ENCODE measurements at regions not wholly inside any gene's neighbourhood (a gene's known extent, or its start where the extent isn't known, plus 50 kb on each side); places are given as distances from the start of the nearest gene placed in this dataset.

GRCh38 chr12:115569345-115570068 lies 708.0 kb downstream of the MED13L start:
- H3K27ac ChIP-seq (ENCODE audit: low read length) = no peak overlapping the region
- no peaks in the 10 kb centered on the region for H3K4me1 Mint-ChIP-seq
- H3K27me3 ChIP-seq (replicated peaks in 1 of 2; ENCODE audit: control insufficient read depth in 2 of 2, extremely low read depth in 1 of 2, insufficient read depth in 2 of 2, low read length in 1 of 2) = no peaks in the 10 kb centered on the region
- no peaks in the 10 kb centered on the region for H3K27me3 Mint-ChIP-seq
- ChIA-PET CTCF (no interaction called here), POLR2A (no interaction called here)
- peaks cover 0 to 10% (median 5%) of the 10 kb centered on the region in 3 donors for H3K9me3 Mint-ChIP-seq
- no peak overlapping the region for H3K4me3 ChIP-seq (ENCODE audit: control insufficient read depth in 1 of 2, extremely low read depth in 1 of 2, low read length in 1 of 2)
- no peaks in the 10 kb centered on the region for H3K36me3 Mint-ChIP-seq
- no peak overlapping the region for H3K4me3 Mint-ChIP-seq
- no peaks in the 10 kb centered on the region for H3K4me1 ChIP-seq (ENCODE audit: control insufficient read depth in 1 of 2, extremely low read depth in 1 of 2, insufficient read depth in 2 of 2, low read length in 2 of 2)
- no peaks in the 10 kb centered on the region for H3K9me3 ChIP-seq
- WGBS (ENCODE audit: insufficient coverage) = 67% methylated on average over 4 of the region's 9 CpGs
- DNase-seq (no peak), ATAC-seq (replicated peaks in 1 of 4) (no peak)
- H3K36me3 ChIP-seq (ENCODE audit: control insufficient read depth in 2 of 2, extremely low read depth in 1 of 2, insufficient read depth in 1 of 2, low read length in 1 of 2) = no peaks in the 10 kb centered on the region
- no peak overlapping the region for H3K27ac Mint-ChIP-seq

- Histone ChIP-seq H3K27ac (ENCODE audit: low read length) (no peak overlapping the region), H3K9me3 (no peaks in the 10 kb centered on the region), H3K4me3 (ENCODE audit: control insufficient read depth in 1 of 2, extremely low read depth in 1 of 2, low read length in 1 of 2) (no peak overlapping the region), H3K36me3 (ENCODE audit: control insufficient read depth in 2 of 2, extremely low read depth in 1 of 2, insufficient read depth in 1 of 2, low read length in 1 of 2) (no peaks in the 10 kb centered on the region), H3K4me1 (ENCODE audit: control insufficient read depth in 1 of 2, extremely low read depth in 1 of 2, insufficient read depth in 2 of 2, low read length in 2 of 2) (no peaks in the 10 kb centered on the region), H3K27me3 (replicated peaks in 1 of 2; ENCODE audit: control insufficient read depth in 2 of 2, extremely low read depth in 1 of 2, insufficient read depth in 2 of 2, low read length in 1 of 2) (peaks cover 0 to 3% of the 10 kb centered on the region in 2 experiments)
- Mint-ChIP-seq H3K4me1 (no peaks in the 10 kb centered on the region), H3K27ac (no peak overlapping the region), H3K4me3 (no peak overlapping the region), H3K36me3 (no peaks in the 10 kb centered on the region), H3K9me3 (peaks cover 0 to 12% (median 0%) of the 10 kb centered on the region in 3 donors), H3K27me3 (no peaks in the 10 kb centered on the region)
- POLR2A ChIA-PET = no interaction called here
- DNase-seq (no peak), ATAC-seq (replicated peaks in 1 of 4) (no peak)
- CTCF ChIA-PET = no interaction called here
- 63% methylated on average over 3 of the region's 5 CpGs for WGBS (ENCODE audit: insufficient coverage)
Observed at GRCh38 chr12:115558281-115558680, 719.2 kb downstream of the MED13L start.

- Mint-ChIP-seq H3K9me3 (peaks cover 0 to 4% (median 3%) of the 10 kb centered on the region in 3 donors), H3K4me3 (no peak overlapping the region), H3K27me3 (peaks cover 0 to 3% of the 10 kb centered on the region in 2 donors), H3K36me3 (no peaks in the 10 kb centered on the region), H3K27ac (no peak overlapping the region), H3K4me1 (no peaks in the 10 kb centered on the region)
- Histone ChIP-seq H3K27me3 (replicated peaks in 1 of 2; ENCODE audit: control insufficient read depth in 2 of 2, extremely low read depth in 1 of 2, insufficient read depth in 2 of 2, low read length in 1 of 2) (no peaks in the 10 kb centered on the region), H3K27ac (ENCODE audit: low read length) (no peak overlapping the region), H3K9me3 (no peaks in the 10 kb centered on the region), H3K4me3 (ENCODE audit: control insufficient read depth in 1 of 2, extremely low read depth in 1 of 2, low read length in 1 of 2) (no peak overlapping the region), H3K4me1 (ENCODE audit: control insufficient read depth in 1 of 2, extremely low read depth in 1 of 2, insufficient read depth in 2 of 2, low read length in 2 of 2) (no peaks in the 10 kb centered on the region), H3K36me3 (ENCODE audit: control insufficient read depth in 2 of 2, extremely low read depth in 1 of 2, insufficient read depth in 1 of 2, low read length in 1 of 2) (no peaks in the 10 kb centered on the region)
- DNase-seq = no peak
- 83% methylated on average over 2 of the region's 4 CpGs for WGBS (ENCODE audit: insufficient coverage)
- ChIA-PET POLR2A (no interaction called here), CTCF (no interaction called here)
- no peak for ATAC-seq (replicated peaks in 1 of 4)
Observed at GRCh38 chr12:115553622-115554021, 723.9 kb downstream of the MED13L start.

GRCh38 chr12:115543269-115543668 lies 734.2 kb downstream of the MED13L start:
- peaks cover 0 to 21% (median 6%) of the 10 kb centered on the region in 3 donors for H3K9me3 Mint-ChIP-seq
- no peak overlapping the region for H3K4me3 Mint-ChIP-seq
- no peaks in the 10 kb centered on the region for H3K4me1 ChIP-seq (ENCODE audit: control insufficient read depth in 1 of 2, extremely low read depth in 1 of 2, insufficient read depth in 2 of 2, low read length in 2 of 2)
- no peaks in the 10 kb centered on the region for H3K36me3 Mint-ChIP-seq
- no peaks in the 10 kb centered on the region for H3K27me3 Mint-ChIP-seq
- H3K36me3 ChIP-seq (ENCODE audit: control insufficient read depth in 2 of 2, extremely low read depth in 1 of 2, insufficient read depth in 1 of 2, low read length in 1 of 2) = no peaks in the 10 kb centered on the region
- no CpG with 5 or more reads among the region's 2 CpGs for WGBS (ENCODE audit: insufficient coverage)
- H3K4me3 ChIP-seq (ENCODE audit: control insufficient read depth in 1 of 2, extremely low read depth in 1 of 2, low read length in 1 of 2) = no peak overlapping the region
- H3K27ac ChIP-seq (ENCODE audit: low read length) = no peak overlapping the region
- H3K9me3 ChIP-seq = peaks cover 2% of the 10 kb centered on the region
- POLR2A ChIA-PET = no interaction called here
- no peak for DNase-seq
- H3K27me3 ChIP-seq (replicated peaks in 1 of 2; ENCODE audit: control insufficient read depth in 2 of 2, extremely low read depth in 1 of 2, insufficient read depth in 2 of 2, low read length in 1 of 2) = no peaks in the 10 kb centered on the region
- no peaks in the 10 kb centered on the region for H3K4me1 Mint-ChIP-seq
- ATAC-seq (replicated peaks in 1 of 4) = no peak
- CTCF ChIA-PET = no interaction called here
- H3K27ac Mint-ChIP-seq = no peak overlapping the region

- Histone ChIP-seq H3K4me1 (ENCODE audit: control insufficient read depth in 1 of 2, extremely low read depth in 1 of 2, insufficient read depth in 2 of 2, low read length in 2 of 2) (no peaks in the 10 kb centered on the region), H3K27me3 (replicated peaks in 1 of 2; ENCODE audit: control insufficient read depth in 2 of 2, extremely low read depth in 1 of 2, insufficient read depth in 2 of 2, low read length in 1 of 2) (no peaks in the 10 kb centered on the region), H3K4me3 (ENCODE audit: control insufficient read depth in 1 of 2, extremely low read depth in 1 of 2, low read length in 1 of 2) (no peak overlapping the region), H3K27ac (ENCODE audit: low read length) (no peak overlapping the region), H3K36me3 (ENCODE audit: control insufficient read depth in 2 of 2, extremely low read depth in 1 of 2, insufficient read depth in 1 of 2, low read length in 1 of 2) (no peaks in the 10 kb centered on the region), H3K9me3 (peaks cover 2% of the 10 kb centered on the region)
- Mint-ChIP-seq H3K36me3 (no peaks in the 10 kb centered on the region), H3K27ac (no peak overlapping the region), H3K4me3 (no peak overlapping the region), H3K9me3 (peaks cover 0 to 21% (median 6%) of the 10 kb centered on the region in 3 donors), H3K4me1 (no peaks in the 10 kb centered on the region), H3K27me3 (no peaks in the 10 kb centered on the region)
- no peak for DNase-seq
- ChIA-PET CTCF (no interaction called here), POLR2A (no interaction called here)
- no peak for ATAC-seq (replicated peaks in 1 of 4)
- 81% methylated on average over 5 of the region's 7 CpGs for WGBS (ENCODE audit: insufficient coverage)
Observed at GRCh38 chr12:115542656-115543055, 734.8 kb downstream of the MED13L start.

GRCh38 chr12:115541891-115542421 lies 735.5 kb downstream of the MED13L start:
- Mint-ChIP-seq H3K9me3 (peaks cover 0 to 21% (median 6%) of the 10 kb centered on the region in 3 donors), H3K27me3 (no peaks in the 10 kb centered on the region), H3K36me3 (no peaks in the 10 kb centered on the region), H3K27ac (no peak overlapping the region), H3K4me1 (no peaks in the 10 kb centered on the region), H3K4me3 (no peak overlapping the region)
- no peak for ATAC-seq (replicated peaks in 1 of 4)
- no peak overlapping the region for H3K27ac ChIP-seq (ENCODE audit: low read length)
- no peaks in the 10 kb centered on the region for H3K9me3 ChIP-seq
- no peak for DNase-seq
- POLR2A ChIA-PET = no interaction called here
- no CpG with 5 or more reads among the region's 5 CpGs for WGBS (ENCODE audit: insufficient coverage)
- no peaks in the 10 kb centered on the region for H3K4me1 ChIP-seq (ENCODE audit: control insufficient read depth in 1 of 2, extremely low read depth in 1 of 2, insufficient read depth in 2 of 2, low read length in 2 of 2)
- H3K36me3 ChIP-seq (ENCODE audit: control insufficient read depth in 2 of 2, extremely low read depth in 1 of 2, insufficient read depth in 1 of 2, low read length in 1 of 2) = no peaks in the 10 kb centered on the region
- H3K4me3 ChIP-seq (ENCODE audit: control insufficient read depth in 1 of 2, extremely low read depth in 1 of 2, low read length in 1 of 2) = no peak overlapping the region
- CTCF ChIA-PET = no interaction called here
- no peaks in the 10 kb centered on the region for H3K27me3 ChIP-seq (replicated peaks in 1 of 2; ENCODE audit: control insufficient read depth in 2 of 2, extremely low read depth in 1 of 2, insufficient read depth in 2 of 2, low read length in 1 of 2)

GRCh38 chr12:115528466-115528865 lies 749.0 kb downstream of the MED13L start:
- H3K4me3 ChIP-seq (ENCODE audit: control insufficient read depth in 1 of 2, extremely low read depth in 1 of 2, low read length in 1 of 2) = no peak overlapping the region
- no peak overlapping the region for H3K27ac ChIP-seq (ENCODE audit: low read length)
- WGBS (ENCODE audit: insufficient coverage) = no CpG with 5 or more reads among the region's 2 CpGs
- H3K27me3 ChIP-seq (replicated peaks in 1 of 2; ENCODE audit: control insufficient read depth in 2 of 2, extremely low read depth in 1 of 2, insufficient read depth in 2 of 2, low read length in 1 of 2) = no peaks in the 10 kb centered on the region
- CTCF ChIA-PET = no interaction called here
- Mint-ChIP-seq H3K9me3 (no peaks in the 10 kb centered on the region), H3K27me3 (no peaks in the 10 kb centered on the region), H3K4me1 (no peaks in the 10 kb centered on the region), H3K4me3 (no peak overlapping the region), H3K27ac (no peak overlapping the region), H3K36me3 (no peaks in the 10 kb centered on the region)
- POLR2A ChIA-PET = no interaction called here
- no peaks in the 10 kb centered on the region for H3K36me3 ChIP-seq (ENCODE audit: control insufficient read depth in 2 of 2, extremely low read depth in 1 of 2, insufficient read depth in 1 of 2, low read length in 1 of 2)
- H3K9me3 ChIP-seq = no peaks in the 10 kb centered on the region
- H3K4me1 ChIP-seq (ENCODE audit: control insufficient read depth in 1 of 2, extremely low read depth in 1 of 2, insufficient read depth in 2 of 2, low read length in 2 of 2) = no peaks in the 10 kb centered on the region
- ATAC-seq (replicated peaks in 1 of 4) = no peak
- DNase-seq = no peak
